Activated naive CD4-positive, alpha-beta T cell treated with anti-CD3 and anti-CD28 coated beads, Interleukin-2, amount 50 U/mL, for 24 hours (primary cell): ENCODE measurements at regions not wholly inside any gene's neighbourhood (a gene's known extent, or its start where the extent isn't known, plus 50 kb on each side); places are given as distances from the start of the nearest gene placed in this dataset.

Source experiments
- H3K27ac Mint-ChIP-seq: one replicate; pipeline ENCODE4 v1.8.0; 2021; ENCODE audit warnings: mild to moderate bottlenecking, mixed read lengths
- H3K27me3 Mint-ChIP-seq: one replicate; pipeline ENCODE4 v1.8.0; 2021; ENCODE audit warnings: mixed read lengths
- H3K36me3 Mint-ChIP-seq: one replicate; pipeline ENCODE4 v1.8.0; 2021; ENCODE audit warnings: mixed read lengths
- H3K4me1 Mint-ChIP-seq: one replicate; pipeline ENCODE4 v1.8.0; 2021; ENCODE audit warnings: mixed read lengths
- H3K4me3 Mint-ChIP-seq: one replicate; pipeline ENCODE4 v1.8.0; 2021; ENCODE audit warnings: mild to moderate bottlenecking, mixed read lengths
- H3K9me3 Mint-ChIP-seq: one replicate; pipeline ENCODE4 v1.8.0; 2021; ENCODE audit warnings: mixed read lengths

- Mint-ChIP-seq H3K4me3 (no peak overlapping the region), H3K9me3 (no peaks in the 10 kb centered on the region), H3K27me3 (no peaks in the 10 kb centered on the region), H3K4me1 (no peaks in the 10 kb centered on the region), H3K27ac (no peak overlapping the region), H3K36me3 (no peaks in the 10 kb centered on the region)
Observed at GRCh38 chr2:7951490-7951889, 730.4 kb upstream of the ID2 start.

DNA sequence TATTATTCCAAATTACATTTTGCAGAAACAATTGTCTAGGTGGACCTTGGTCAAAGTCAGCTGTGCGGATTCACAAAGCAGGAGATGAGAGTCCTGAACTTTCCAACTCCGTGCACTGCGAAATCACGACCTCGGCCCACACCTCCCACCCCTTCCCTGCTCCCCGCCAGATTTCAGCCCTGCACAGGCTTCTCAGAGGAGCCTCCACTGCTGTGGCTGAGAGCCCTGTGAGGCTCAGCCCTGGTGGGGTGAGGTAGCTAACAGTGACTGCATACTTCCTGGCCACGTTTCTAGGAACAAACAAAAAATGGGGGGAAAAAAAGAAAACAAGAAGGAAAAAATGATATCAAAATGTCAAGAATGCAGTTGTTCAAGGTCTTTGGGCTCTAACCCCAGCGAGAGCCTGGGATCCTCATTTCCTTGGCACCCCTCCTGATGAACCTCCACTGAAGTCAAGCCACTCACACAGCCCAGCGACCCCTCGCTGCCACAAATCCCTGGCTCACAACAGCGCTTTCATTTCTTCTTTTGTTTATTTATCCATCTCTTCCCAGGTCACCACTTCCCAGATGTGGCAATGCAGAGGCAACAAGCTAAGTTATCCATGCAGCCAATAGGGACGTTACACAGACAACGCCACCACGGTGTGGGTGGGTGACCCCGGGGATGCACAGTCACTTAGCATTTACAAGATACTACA lies 729.7 kb upstream of the ID2 start:
- Mint-ChIP-seq H3K4me1 (no peaks in the 10 kb centered on the region), H3K36me3 (no peaks in the 10 kb centered on the region), H3K9me3 (no peaks in the 10 kb centered on the region), H3K27me3 (no peaks in the 10 kb centered on the region), H3K4me3 (no peak overlapping the region), H3K27ac (no peak overlapping the region)

DNA sequence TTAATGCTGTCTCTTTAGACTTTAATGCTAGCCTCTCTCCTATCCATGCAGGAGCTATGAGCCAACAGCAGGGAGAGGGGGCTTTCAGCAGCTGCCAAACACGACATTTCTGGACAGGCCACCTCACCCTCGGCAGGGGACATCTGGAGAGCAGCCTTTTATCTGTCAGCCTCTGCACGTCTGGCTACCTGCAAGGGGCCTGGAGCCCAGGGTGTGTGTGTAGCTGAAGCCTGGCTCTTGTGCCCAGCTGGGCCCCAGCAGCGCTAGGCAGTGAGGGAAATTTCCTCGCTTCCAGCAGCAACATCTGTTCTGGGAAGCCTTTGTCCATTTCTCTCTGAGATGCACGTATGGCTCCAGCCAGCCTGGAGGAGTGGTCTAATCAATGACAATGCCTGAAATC lies 728.7 kb upstream of the ID2 start:
- H3K36me3 Mint-ChIP-seq: no peaks in the 10 kb centered on the region
- no peaks in the 10 kb centered on the region for H3K4me1 Mint-ChIP-seq
- no peak overlapping the region for H3K4me3 Mint-ChIP-seq
- no peaks in the 10 kb centered on the region for H3K27me3 Mint-ChIP-seq
- no peaks in the 10 kb centered on the region for H3K9me3 Mint-ChIP-seq
- H3K27ac Mint-ChIP-seq: no peak overlapping the region

- no peaks in the 10 kb centered on the region for H3K36me3 Mint-ChIP-seq
- no peaks in the 10 kb centered on the region for H3K4me1 Mint-ChIP-seq
- H3K27me3 Mint-ChIP-seq: no peaks in the 10 kb centered on the region
- H3K27ac Mint-ChIP-seq: no peak overlapping the region
- no peaks in the 10 kb centered on the region for H3K9me3 Mint-ChIP-seq
- H3K4me3 Mint-ChIP-seq: no peak overlapping the region
Observed at GRCh38 chr2:7954234-7954633, 727.6 kb upstream of the ID2 start.

GRCh38 chr2:7956126-7956689 lies 725.6 kb upstream of the ID2 start:
- no peaks in the 10 kb centered on the region for H3K9me3 Mint-ChIP-seq
- H3K4me3 Mint-ChIP-seq: no peak overlapping the region
- no peak overlapping the region for H3K27ac Mint-ChIP-seq
- no peaks in the 10 kb centered on the region for H3K36me3 Mint-ChIP-seq
- no peaks in the 10 kb centered on the region for H3K27me3 Mint-ChIP-seq
- H3K4me1 Mint-ChIP-seq: no peaks in the 10 kb centered on the region

- no peaks in the 10 kb centered on the region for H3K9me3 Mint-ChIP-seq
- H3K4me3 Mint-ChIP-seq: no peak overlapping the region
- H3K4me1 Mint-ChIP-seq: no peaks in the 10 kb centered on the region
- H3K27me3 Mint-ChIP-seq: no peaks in the 10 kb centered on the region
- H3K27ac Mint-ChIP-seq: no peak overlapping the region
- no peaks in the 10 kb centered on the region for H3K36me3 Mint-ChIP-seq
Observed at GRCh38 chr2:7961550-7961949, 720.3 kb upstream of the ID2 start.

- Mint-ChIP-seq H3K27ac (no peak overlapping the region), H3K9me3 (no peaks in the 10 kb centered on the region), H3K4me1 (no peaks in the 10 kb centered on the region), H3K36me3 (no peaks in the 10 kb centered on the region), H3K27me3 (no peaks in the 10 kb centered on the region), H3K4me3 (no peak overlapping the region)
Observed at GRCh38 chr2:7962161-7962560, 719.7 kb upstream of the ID2 start.

GRCh38 chr2:7963787-7964186 lies 718.1 kb upstream of the ID2 start:
- Mint-ChIP-seq H3K36me3 (no peaks in the 10 kb centered on the region), H3K4me1 (no peaks in the 10 kb centered on the region), H3K27ac (no peak overlapping the region), H3K9me3 (no peaks in the 10 kb centered on the region), H3K27me3 (no peaks in the 10 kb centered on the region), H3K4me3 (no peak overlapping the region)

DNA sequence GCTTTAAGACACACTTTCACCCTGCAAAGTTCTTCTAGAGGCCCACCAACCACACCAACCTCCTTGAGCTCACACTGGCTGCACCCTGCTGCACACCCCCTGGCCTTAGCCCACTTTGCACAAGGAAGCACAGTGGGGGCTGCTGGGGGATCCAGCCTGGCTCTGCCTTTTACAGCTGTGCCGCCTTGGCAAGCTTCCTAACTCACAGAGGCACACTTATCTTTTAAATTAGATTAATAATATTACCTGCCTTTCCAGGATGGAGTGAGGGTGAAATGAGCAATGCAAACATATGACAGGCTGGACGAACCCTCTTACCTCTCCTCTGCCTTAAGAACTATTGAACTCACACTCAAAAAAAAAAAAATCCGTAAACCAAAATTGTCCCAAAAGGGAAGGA lies 715.8 kb upstream of the ID2 start:
- no peak overlapping the region for H3K4me3 Mint-ChIP-seq
- H3K27ac Mint-ChIP-seq: no peak overlapping the region
- H3K36me3 Mint-ChIP-seq: no peaks in the 10 kb centered on the region
- no peaks in the 10 kb centered on the region for H3K4me1 Mint-ChIP-seq
- H3K9me3 Mint-ChIP-seq: no peaks in the 10 kb centered on the region
- H3K27me3 Mint-ChIP-seq: no peaks in the 10 kb centered on the region

DNA sequence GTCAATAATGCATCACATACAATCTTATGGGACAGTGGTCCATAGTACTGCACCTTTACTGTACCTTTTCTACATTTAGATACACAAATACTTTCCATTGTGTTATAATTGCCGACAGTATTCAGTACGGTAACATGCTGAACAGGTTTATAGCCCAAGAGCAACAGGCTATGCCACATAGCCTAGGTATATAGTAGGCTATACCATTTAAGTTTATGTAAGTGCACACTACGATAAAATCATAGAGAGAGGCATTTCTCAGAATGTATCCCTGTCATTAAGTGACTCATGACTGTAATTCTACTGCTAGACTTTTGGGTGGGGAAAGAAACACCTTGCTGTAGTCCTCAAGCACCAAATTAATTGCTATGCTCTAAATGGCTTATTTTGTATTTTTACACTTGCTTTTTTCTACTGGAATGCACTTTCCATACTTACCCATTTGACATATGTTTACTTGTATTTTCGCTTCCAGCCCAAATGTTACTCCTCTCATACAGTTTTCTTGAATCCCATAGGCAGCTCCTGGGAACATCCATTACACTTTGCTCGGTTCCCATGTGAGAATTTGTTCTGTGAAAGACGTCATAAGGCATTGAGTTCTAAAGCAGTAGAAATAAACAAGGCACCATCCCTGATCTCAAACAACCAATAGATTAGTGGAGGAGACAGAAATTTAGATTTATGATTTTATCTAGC lies 714.0 kb upstream of the ID2 start:
- H3K9me3 Mint-ChIP-seq: no peaks in the 10 kb centered on the region
- no peaks in the 10 kb centered on the region for H3K27me3 Mint-ChIP-seq
- H3K4me3 Mint-ChIP-seq: no peak overlapping the region
- H3K36me3 Mint-ChIP-seq: no peaks in the 10 kb centered on the region
- H3K27ac Mint-ChIP-seq: no peak overlapping the region
- no peaks in the 10 kb centered on the region for H3K4me1 Mint-ChIP-seq

GRCh38 chr2:7969756-7970515 lies 711.9 kb upstream of the ID2 start:
- Mint-ChIP-seq H3K9me3 (no peaks in the 10 kb centered on the region), H3K27me3 (no peaks in the 10 kb centered on the region), H3K4me1 (no peaks in the 10 kb centered on the region), H3K4me3 (no peak overlapping the region), H3K36me3 (no peaks in the 10 kb centered on the region), H3K27ac (no peak overlapping the region)

GRCh38 chr2:7971248-7971647 lies 710.6 kb upstream of the ID2 start:
- no peaks in the 10 kb centered on the region for H3K4me1 Mint-ChIP-seq
- H3K27ac Mint-ChIP-seq: no peak overlapping the region
- no peaks in the 10 kb centered on the region for H3K27me3 Mint-ChIP-seq
- no peaks in the 10 kb centered on the region for H3K36me3 Mint-ChIP-seq
- H3K4me3 Mint-ChIP-seq: no peak overlapping the region
- H3K9me3 Mint-ChIP-seq: no peaks in the 10 kb centered on the region

DNA sequence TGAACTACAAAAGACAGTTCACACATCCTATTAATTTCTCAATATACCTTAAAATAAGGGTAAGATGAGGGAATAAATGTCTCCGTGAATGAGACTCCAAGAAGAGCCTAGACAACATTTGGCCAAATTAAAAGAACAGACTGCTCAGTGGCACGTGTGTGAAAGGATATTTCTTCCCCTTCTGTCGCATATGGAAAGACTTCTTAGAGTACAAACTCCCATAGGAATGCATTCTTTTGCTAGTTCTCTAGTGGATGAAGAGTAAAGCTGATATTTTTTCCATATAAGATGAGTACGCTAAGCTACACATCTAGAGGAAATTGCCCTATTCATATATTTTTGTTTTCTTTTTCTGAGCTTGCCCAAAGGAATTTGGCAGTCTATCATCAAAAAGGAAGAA lies 710.0 kb upstream of the ID2 start:
- Mint-ChIP-seq H3K36me3 (no peaks in the 10 kb centered on the region), H3K4me3 (no peak overlapping the region), H3K9me3 (no peaks in the 10 kb centered on the region), H3K4me1 (no peaks in the 10 kb centered on the region), H3K27ac (no peak overlapping the region), H3K27me3 (no peaks in the 10 kb centered on the region)

DNA sequence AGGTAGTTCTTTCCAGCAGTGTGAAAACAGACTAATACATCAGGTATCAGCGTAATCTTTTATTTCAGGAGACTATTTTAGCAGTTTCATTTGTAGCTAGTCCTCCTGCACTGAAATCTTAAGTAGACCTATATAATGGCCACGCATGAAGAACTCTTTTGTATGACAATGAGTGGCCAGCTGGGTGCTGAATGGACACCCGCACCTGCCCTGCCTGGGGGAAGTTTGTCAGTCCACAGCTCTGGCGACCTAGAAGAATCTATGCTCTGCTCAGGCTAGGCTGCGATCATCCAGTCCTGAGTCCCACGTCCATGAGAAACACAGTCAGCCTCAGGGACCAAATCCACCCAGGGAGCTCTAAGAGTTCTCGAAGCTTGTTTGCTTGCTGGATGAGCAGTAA lies 709.2 kb upstream of the ID2 start:
- Mint-ChIP-seq H3K4me1 (peaks cover under 1% of the 10 kb centered on the region), H3K27ac (no peak overlapping the region), H3K4me3 (no peak overlapping the region), H3K36me3 (no peaks in the 10 kb centered on the region), H3K9me3 (no peaks in the 10 kb centered on the region), H3K27me3 (no peaks in the 10 kb centered on the region)

- peaks cover 10% of the 10 kb centered on the region for H3K4me1 Mint-ChIP-seq
- no peak overlapping the region for H3K27ac Mint-ChIP-seq
- no peaks in the 10 kb centered on the region for H3K9me3 Mint-ChIP-seq
- H3K27me3 Mint-ChIP-seq: no peaks in the 10 kb centered on the region
- no peak overlapping the region for H3K4me3 Mint-ChIP-seq
- H3K36me3 Mint-ChIP-seq: no peaks in the 10 kb centered on the region
Observed at GRCh38 chr2:7973801-7974480, 707.9 kb upstream of the ID2 start.
